ENCODE measurements at regions not wholly inside any gene's neighbourhood (a gene's known extent, or its start where the extent isn't known, plus 50 kb on each side); places are given as distances from the start of the nearest gene placed in this dataset.
"Not testable (repeated sequence)": the region's sequence is repeated elsewhere in the genome, so short reads cannot be mapped to it uniquely, and the experiment has no call there.

DNA sequence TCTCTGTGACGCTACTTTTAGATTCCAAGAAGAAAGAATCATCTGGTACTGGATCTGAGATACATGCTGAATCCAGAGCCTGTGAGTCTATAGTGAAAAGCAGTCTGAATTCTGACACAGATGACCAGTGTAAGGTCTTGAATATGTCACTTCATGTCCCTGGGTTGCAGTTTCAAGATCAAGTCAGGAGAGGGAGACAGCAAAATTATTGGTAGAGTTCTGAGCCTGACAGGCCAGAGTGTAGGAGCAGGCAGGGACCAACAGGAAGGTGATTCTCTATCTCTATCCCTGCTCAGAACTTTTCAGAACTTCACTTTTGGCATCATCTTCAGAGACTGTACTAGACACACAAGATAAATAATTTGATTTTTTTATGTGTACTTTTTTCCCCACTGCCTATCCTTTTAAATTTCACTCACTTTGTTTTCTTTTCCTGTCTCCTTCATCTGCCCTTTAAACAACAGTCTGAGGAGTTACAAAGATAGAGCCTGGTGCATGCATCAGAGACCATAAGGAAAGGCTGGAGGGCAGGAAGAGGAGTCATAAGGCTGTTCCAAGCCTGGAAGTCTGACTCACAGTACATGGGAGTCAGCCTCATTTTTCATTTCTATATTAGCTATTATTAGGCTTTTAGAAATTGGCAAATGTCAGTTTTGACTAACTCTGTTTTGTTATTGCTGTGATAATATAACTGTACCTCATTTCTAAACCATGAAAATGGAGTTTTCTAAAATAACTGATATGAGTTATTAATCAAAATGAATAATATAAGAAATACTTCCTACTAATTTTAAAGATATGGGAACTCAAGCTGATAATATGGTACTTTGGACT is 120.2 kb upstream of the TMEM229A start:
- DNase-seq (ENCODE audit: low read depth): no peak

DNA sequence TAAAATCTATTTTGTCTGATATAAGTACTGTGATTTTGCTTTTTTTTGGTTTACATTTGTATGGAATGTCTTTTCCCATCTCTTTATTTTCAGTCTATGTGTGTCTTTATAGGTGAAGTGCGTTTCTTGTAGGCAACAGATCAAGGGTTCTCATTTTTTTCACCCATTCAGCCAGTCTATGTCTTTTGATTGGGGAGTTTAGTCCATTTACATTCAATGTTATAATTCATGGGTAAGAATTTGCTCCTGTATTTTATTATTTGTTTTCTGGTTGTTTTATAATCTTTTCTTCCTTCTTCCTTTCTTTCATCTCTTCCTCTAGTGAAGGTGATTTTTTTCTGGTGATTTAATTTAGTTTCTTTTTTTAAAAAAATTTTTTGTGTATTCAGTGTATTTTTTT is 104.8 kb upstream of the TMEM229A start:
- DNase-seq (ENCODE audit: low read depth): no peak

DNA sequence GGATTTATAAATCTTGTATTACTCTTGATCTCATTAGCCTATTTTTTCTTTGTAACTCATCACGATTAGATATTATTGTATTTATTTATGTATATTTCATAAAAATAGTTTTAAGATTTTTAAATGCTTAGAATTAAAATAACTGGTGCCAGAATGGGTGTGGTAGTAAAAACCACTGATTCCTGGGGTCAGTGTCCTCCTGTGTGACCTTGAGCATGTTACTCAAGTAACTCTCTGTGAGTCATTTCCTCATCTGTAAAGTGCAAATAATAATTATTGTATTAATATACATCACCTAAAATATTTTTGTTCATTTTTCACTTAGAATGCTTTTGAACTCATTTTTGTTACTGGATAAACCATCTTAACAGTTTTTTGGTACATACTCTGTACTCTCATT is 91.3 kb upstream of the TMEM229A start:
- DNase-seq (ENCODE audit: low read depth): no peak

- DNase-seq (ENCODE audit: low read depth): no peak
Measured at GRCh38 chr7:124120911-124121310, 88.0 kb upstream of the TMEM229A start.

DNA sequence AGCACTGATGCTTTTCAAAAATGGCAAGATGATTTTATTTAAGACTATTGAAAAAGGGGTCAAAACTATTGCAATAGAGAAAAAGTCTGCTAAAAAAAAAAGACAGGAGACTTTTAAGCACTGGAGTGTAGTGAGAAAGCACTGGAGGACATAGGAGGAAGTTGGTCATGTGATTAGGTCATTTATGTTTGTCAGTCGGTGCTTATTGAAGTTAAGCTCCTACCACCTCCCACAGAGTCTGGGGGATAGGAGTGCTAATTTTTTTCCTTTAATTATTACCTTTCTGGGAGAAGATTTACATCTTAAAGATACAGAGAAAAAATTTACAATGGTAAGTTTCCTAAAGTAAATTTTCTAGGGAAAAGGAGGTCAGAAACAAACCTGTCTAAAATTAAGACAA is 80.2 kb upstream of the TMEM229A start:
- DNase-seq (ENCODE audit: low read depth): no peak

DNA sequence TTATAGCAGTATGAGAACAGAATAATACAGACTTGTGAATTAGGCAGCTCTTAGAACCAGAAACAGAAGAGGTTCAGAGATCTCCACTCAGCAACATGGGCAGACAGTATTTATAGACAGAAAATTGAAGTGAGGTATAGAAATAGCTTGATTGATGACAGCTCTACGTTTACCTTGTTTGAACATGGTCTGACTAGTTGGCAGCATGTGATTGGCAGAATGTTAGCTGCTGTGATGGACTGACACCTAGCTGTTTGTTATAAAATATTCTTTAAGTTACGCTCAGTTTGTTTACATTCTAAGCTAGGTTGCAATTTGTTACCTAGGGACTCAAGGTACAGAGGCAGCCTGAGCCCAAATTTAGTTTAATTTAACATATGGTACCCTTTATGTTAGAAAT is 73.7 kb upstream of the TMEM229A start:
- no peak for DNase-seq (ENCODE audit: low read depth)

GRCh38 chr7:124101173-124101768 is 68.4 kb upstream of the TMEM229A start:
- no peak for DNase-seq (ENCODE audit: low read depth)

- no peak for DNase-seq (ENCODE audit: low read depth)
Measured at GRCh38 chr7:124100190-124100589, 67.3 kb upstream of the TMEM229A start.

GRCh38 chr7:124099585-124099984 is 66.7 kb upstream of the TMEM229A start:
- not testable (repeated sequence) for DNase-seq (ENCODE audit: low read depth)

DNA sequence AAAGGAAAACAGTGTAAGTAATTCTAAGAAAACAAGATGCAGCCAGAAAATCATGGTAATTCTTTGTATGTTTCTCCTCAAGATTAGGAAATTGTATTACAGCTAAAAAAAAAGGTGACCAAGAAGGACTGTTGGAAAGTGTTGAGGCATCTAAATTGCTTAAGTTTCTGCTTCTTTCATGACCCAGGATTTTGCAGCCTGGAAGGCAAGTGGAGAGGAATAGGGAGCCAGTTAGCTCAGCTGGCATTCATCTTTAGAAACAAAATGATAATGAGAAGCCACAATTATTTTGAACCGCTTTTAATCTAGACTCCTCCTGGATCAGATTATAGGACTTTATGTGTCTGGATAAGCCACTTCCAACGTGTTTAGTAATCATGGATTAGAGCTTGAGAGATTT is 56.8 kb upstream of the TMEM229A start:
- DNase-seq (ENCODE audit: low read depth): no peak

- no peak for DNase-seq (ENCODE audit: low read depth)
Measured at GRCh38 chr7:124088590-124088989, 55.7 kb upstream of the TMEM229A start.

- DNase-seq (ENCODE audit: low read depth): no peak
Measured at GRCh38 chr7:124086843-124087242, 54.0 kb upstream of the TMEM229A start.

DNA sequence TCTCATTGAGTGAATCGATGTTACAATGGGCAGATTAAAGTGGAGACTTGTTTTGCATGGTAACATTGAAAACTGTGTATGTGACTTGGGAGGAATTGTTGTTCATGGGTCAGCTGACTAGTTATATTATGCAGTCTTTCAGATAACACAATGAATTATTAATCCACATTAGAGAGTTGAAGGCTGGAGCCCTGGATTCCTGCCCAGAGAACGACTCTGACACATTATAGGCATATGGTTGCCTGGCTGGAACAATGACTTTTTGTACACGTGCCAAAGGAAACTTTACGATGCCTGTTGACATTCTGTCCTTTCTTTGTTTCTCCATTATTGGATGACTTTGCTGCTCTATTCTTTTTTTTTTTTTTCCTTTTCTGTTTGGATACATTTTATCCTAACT is 52.3 kb upstream of the TMEM229A start:
- no peak for DNase-seq (ENCODE audit: low read depth)

- DNase-seq (ENCODE audit: low read depth): no peak
Measured at GRCh38 chr7:124084024-124084423, 51.2 kb upstream of the TMEM229A start.

Data from CMK (cell line).